Gastrocnemius medialis (tissue), 4 donors: ENCODE measurements at regions not wholly inside any gene's neighbourhood (a gene's known extent, or its start where the extent isn't known, plus 50 kb on each side); places are given as distances from the start of the nearest gene placed in this dataset.
A peak's percentile ranks its signal among the peaks of the same experiment; 100 is the strongest.
"Not testable (repeated sequence)": the region's sequence is repeated elsewhere in the genome, so short reads cannot be mapped to it uniquely, and the experiment has no call there.

Source experiments
- ATAC-seq, 2 donors: fragments of 150-250 bp; one replicate each; pipeline ENCODE4 v1.9.1; 2016
- DNase-seq, 2 donors: peaks; one replicate each; pipeline ENCODE4 v3.0.0-alpha.2; 2019
- H3K27ac ChIP-seq, 4 donors: fragments of 200-600 bp; sonication (generic); 1 replicate in 1 of 4; 2 replicates in 3 of 4; pipeline ENCODE4 v1.5.1; 2016 to 2018; ENCODE audit warnings: mild to moderate bottlenecking in 2 of 4, moderate library complexity in 1 of 4
- H3K27me3 ChIP-seq, 3 donors: fragments of 200-600 bp; sonication (generic) in 2 of 3; 1 replicate in 1 of 3; 2 replicates in 2 of 3; pipeline versions ENCODE4 v1.5.1 to v1.6.0; 2016 to 2019; ENCODE audit warnings: mild to moderate bottlenecking in 1 of 3, moderate library complexity in 1 of 3
- H3K36me3 ChIP-seq, 2 donors: fragments of 200-600 bp; sonication (generic) in 1 of 2; one replicate each; pipeline ENCODE4 v1.5.1; 2017 to 2018
- H3K4me1 ChIP-seq, 2 donors: fragments of 200-600 bp; sonication (generic) in 1 of 2; one replicate each; pipeline ENCODE4 v1.5.1; 2016 to 2017; ENCODE audit warnings: mild to moderate bottlenecking in 2 of 2
- H3K4me3 ChIP-seq, 4 donors: fragments of 200-600 bp; sonication (generic) in 3 of 4; 1 replicate in 1 of 4; 2 replicates in 3 of 4; pipeline ENCODE4 v1.5.1; 2016 to 2019; ENCODE audit warnings: mild to moderate bottlenecking in 2 of 4
- H3K9me3 ChIP-seq, 3 donors: fragments of 200-600 bp; sonication (generic) in 2 of 3; 1 replicate in 1 of 3; 2 replicates in 2 of 3; pipeline ENCODE4 v1.5.1; 2016 to 2019
- POLR2A ChIP-seq, 2 donors: fragments of 450-650 bp; IDR thresholded peaks; one replicate each; pipeline ENCODE4 v1.6.1; 2017; ENCODE audit warnings: antibody characterized with exemption in 2 of 2, mild to moderate bottlenecking in 2 of 2, moderate library complexity in 2 of 2
- in situ Hi-C, 4 donors: fragments of 200-750 bp; cut with MboI; loops; one replicate each; pipeline versions ENCODE4 v1.15.0 to v1.8.0; 2017; ENCODE audit warnings: low sequenced_read_pairs in 4 of 4
- intact Hi-C: fragments of 100-400 bp; cut with DNase I; formaldehyde crosslinking; loops from one replicate; pipeline ENCODE4 v1.15.1; 2023; ENCODE audit warnings: low total_unique reads
- TF ChIP-seq, protein P1 (sequence below), 5 experiments: fragments of 450-650 bp in 3 of 5; fragments of 200-600 bp in 2 of 5; sonication (generic) in 2 of 5; IDR thresholded peaks in 4 of 5; conservative IDR thresholded peaks in 1 of 5; 1 replicate in 4 of 5; 2 replicates in 1 of 5; pipeline ENCODE4 v1.5.1; 2016 to 2019; ENCODE audit warnings: antibody characterized with exemption in 5 of 5, mild to moderate bottlenecking in 3 of 5, moderate library complexity in 3 of 5

DNA sequence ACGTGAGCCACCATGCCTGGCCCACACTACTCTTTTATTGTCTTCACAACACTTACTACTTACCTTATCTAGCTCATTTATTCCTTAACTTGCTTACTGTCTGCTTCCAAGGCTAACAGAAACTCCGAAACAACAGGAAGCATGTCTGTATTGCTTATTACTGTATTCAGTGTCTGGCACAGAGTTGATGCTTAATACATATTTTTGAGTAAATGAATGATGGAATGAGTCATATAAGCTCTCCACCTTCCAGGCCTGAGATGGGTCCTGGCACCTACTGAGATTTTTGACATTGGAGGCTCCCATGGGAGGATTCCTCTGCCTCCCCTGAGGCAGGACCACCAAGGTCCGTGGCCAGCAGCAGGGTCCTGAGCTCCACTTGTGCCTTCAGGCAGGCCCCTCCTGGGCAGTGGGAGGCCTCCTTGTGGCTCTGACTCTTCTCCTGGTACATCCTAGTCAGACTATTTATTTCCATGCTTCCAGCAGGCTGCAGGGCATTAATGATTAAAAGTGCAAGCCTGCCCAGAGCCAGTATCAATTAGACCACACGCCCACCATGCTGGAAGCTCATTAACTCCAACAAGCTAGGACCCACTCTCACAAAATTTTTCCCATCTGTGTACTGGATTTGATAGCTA is 76.5 kb upstream of the CTNNA1 start:
- Histone ChIP-seq H3K4me3 (no peak overlapping the region), H3K36me3 (no peaks in the 10 kb centered on the region), H3K27me3 (no peaks in the 10 kb centered on the region), H3K27ac (no peak overlapping the region), H3K9me3 (no peaks in the 10 kb centered on the region), H3K4me1 (no peaks in the 10 kb centered on the region)
- DNase-seq (no peak), ATAC-seq (no peak)
- in situ Hi-C loops, result no loop called here
- intact Hi-C loops, result no loop called here
- TF ChIP-seq POLR2A (IDR thresholded peaks at IDR 0.05), result no peak
- TF ChIP-seq, protein P1, sequence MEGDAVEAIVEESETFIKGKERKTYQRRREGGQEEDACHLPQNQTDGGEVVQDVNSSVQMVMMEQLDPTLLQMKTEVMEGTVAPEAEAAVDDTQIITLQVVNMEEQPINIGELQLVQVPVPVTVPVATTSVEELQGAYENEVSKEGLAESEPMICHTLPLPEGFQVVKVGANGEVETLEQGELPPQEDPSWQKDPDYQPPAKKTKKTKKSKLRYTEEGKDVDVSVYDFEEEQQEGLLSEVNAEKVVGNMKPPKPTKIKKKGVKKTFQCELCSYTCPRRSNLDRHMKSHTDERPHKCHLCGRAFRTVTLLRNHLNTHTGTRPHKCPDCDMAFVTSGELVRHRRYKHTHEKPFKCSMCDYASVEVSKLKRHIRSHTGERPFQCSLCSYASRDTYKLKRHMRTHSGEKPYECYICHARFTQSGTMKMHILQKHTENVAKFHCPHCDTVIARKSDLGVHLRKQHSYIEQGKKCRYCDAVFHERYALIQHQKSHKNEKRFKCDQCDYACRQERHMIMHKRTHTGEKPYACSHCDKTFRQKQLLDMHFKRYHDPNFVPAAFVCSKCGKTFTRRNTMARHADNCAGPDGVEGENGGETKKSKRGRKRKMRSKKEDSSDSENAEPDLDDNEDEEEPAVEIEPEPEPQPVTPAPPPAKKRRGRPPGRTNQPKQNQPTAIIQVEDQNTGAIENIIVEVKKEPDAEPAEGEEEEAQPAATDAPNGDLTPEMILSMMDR (IDR thresholded peaks at IDR 0.05 in 4 of 5, conservative IDR thresholded peaks at IDR 0.05 in 1 of 5), result no peak

DNA sequence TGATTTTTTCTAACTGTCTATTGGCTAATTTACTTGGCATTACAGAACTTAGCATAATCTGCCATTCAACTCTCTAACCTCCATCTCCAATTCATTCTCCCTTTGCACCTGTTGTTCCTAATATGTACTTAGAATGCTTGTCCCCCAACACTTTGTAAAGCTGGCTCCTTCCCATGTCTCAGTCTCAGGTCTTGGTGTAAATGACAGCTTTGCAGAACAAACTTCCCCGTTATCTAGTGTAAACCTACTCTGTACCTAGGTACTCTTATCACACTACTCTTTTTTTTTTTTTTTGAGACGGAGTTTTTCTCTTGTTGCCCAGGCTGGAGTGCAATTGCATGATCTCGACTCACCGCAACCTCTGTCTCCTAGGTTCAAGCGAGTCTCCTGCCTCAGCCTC is 77.2 kb upstream of the CTNNA1 start:
- no peaks in the 10 kb centered on the region for H3K36me3 ChIP-seq
- ATAC-seq (no peak), DNase-seq (no peak)
- in situ Hi-C loops (no loop called here), intact Hi-C loops (no loop called here)
- H3K4me1 ChIP-seq, result no peaks in the 10 kb centered on the region
- H3K27me3 ChIP-seq, result no peaks in the 10 kb centered on the region
- H3K4me3 ChIP-seq, result no peak overlapping the region
- H3K27ac ChIP-seq, result no peak overlapping the region
- no peaks in the 10 kb centered on the region for H3K9me3 ChIP-seq
- TF ChIP-seq, protein P1 (IDR thresholded peaks at IDR 0.05 in 4 of 5, conservative IDR thresholded peaks at IDR 0.05 in 1 of 5), result no peak
- TF ChIP-seq POLR2A (IDR thresholded peaks at IDR 0.05), result no peak

DNA sequence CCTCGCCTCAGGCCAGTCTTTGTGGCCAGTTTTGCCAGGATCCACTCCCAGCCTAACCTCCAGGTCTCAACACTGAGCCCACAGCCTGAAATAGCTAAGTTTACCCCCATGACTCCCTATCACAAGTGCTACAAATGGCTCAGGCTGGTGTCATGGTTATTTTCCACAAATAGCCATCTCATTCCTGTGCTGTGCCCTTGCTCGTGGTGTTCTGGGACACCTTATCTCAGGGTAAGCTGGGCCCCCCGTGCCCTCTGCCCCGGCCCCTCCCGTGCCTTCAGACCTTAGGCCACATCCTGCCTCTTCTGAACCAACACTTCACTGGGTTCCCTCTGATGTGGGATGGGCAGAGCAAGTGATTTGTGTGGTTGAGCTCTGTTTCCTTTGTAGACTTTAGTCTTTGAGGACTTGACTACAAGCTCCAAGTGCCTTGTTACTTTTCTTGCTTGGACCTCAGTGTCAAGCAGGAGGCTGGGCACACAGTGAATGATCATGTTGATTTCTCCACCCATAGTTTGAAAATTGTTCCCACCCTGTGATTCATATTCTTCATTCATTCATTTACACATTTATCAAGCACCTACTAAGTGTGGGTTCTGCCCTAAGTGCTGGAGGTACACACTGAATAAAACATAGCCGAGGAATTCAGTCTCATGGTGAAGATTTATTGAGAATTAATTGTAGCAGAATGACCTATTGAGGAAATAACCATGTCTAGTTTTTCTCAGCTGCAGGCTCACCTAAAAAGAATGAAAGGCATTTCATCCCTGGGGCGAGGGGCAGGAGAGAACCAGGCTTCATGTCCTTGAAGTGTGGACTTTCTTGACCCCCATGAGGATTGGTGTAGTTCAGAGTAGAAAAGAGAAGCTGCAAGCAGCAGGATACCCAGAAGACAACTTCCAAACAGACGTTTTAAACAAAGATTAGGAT is 84.5 kb upstream of the CTNNA1 start:
- Histone ChIP-seq H3K4me1 (peaks cover 0 to 3% of the 10 kb centered on the region in 2 donors), H3K27ac (no peak overlapping the region), H3K4me3 (no peak overlapping the region), H3K9me3 (no peaks in the 10 kb centered on the region), H3K36me3 (no peaks in the 10 kb centered on the region), H3K27me3 (no peaks in the 10 kb centered on the region)
- intact Hi-C loops, result no loop called here
- in situ Hi-C loops, result no loop called here
- ATAC-seq (peak in 1 of 2 donors; percentile 60), DNase-seq (no peak)
- TF ChIP-seq, protein P1 (IDR thresholded peaks at IDR 0.05 in 4 of 5, conservative IDR thresholded peaks at IDR 0.05 in 1 of 5), result no peak
- TF ChIP-seq POLR2A (IDR thresholded peaks at IDR 0.05), result no peak

DNA sequence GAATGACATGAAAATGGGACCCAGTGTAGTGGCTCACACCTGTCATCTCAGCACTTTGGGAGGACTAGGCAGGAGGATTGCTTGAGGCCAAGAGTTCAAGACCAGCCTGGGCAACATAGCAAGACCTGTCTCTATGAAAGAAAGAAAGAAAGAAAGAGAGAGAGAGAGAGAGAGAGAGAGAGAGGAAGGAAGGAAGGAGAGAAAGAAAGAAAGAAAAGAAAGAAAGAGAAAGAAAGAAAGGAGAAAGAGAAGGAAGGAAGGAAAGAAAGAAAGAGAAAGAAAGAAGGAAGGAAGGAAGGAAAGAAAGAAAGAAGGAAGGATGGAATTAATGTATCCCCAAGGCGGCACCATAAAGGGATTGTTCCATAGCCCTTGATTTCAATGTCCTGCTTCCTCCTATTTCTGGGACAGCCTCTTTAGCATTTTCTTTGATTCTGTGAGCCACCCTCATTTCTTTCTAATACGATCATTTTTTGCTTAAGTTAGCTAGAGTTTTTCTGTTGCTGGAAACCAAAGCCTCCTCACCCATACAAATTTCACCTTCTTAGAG is 85.4 kb upstream of the CTNNA1 start:
- DNase-seq, H3K27me3 ChIP-seq, ATAC-seq, in situ Hi-C loops, intact Hi-C loops, H3K36me3 ChIP-seq, H3K27ac ChIP-seq, H3K9me3 ChIP-seq, H3K4me3 ChIP-seq, H3K4me1 ChIP-seq: not testable (repeated sequence)

DNA sequence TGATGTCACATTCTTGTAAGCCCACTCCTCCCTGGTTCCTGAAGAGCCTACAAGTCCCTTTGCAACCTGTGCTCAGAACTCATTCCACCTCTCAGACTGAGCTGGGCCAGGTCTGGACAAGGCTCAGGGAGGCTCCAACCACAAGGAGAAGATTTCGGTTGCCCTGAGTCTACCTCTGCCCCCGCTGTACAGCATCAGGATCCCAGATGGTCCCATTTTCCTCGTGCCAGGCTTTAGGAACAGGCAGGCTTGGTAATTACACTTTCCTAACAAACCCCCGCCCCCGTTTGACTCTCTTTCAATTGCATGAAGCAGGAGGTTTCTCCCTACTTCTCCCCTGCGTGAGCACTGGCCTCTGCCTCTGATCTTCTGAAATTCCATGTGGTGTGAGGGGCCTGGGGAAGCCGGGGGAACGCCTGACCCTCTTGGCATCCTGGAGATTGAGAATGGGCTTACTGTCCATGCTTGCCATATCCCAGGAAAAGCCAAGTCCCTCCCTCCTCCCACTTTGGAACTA is 86.9 kb upstream of the CTNNA1 start:
- Histone ChIP-seq H3K4me3 (no peak overlapping the region), H3K4me1 (peaks cover 0 to 3% of the 10 kb centered on the region in 2 donors), H3K27ac (no peak overlapping the region), H3K27me3 (no peaks in the 10 kb centered on the region), H3K9me3 (no peaks in the 10 kb centered on the region), H3K36me3 (no peaks in the 10 kb centered on the region)
- in situ Hi-C loops (no loop called here), intact Hi-C loops (no loop called here)
- ATAC-seq (no peak), DNase-seq (no peak)
- no peak for TF ChIP-seq POLR2A (IDR thresholded peaks at IDR 0.05)
- TF ChIP-seq, protein P1 (IDR thresholded peaks at IDR 0.05 in 4 of 5, conservative IDR thresholded peaks at IDR 0.05 in 1 of 5), result no peak
